ENCODE measurements at regions not wholly inside any gene's neighbourhood (a gene's known extent, or its start where the extent isn't known, plus 50 kb on each side); places are given as distances from the start of the nearest gene placed in this dataset.
A peak's percentile ranks its signal among the peaks of the same experiment; 100 is the strongest.

- Histone ChIP-seq H3K9me3 (ENCODE audit: insufficient read depth, low read length) (no peaks in the 10 kb centered on the region), H3K36me3 (replicated peaks; ENCODE audit: low read depth, low read length) (no peaks in the 10 kb centered on the region), H3K4me2 (ENCODE audit: low read length) (no peak overlapping the region), H3K79me2 (ENCODE audit: low read length) (no peaks in the 10 kb centered on the region), H4K20me1 (ENCODE audit: insufficient read depth, low read length) (no peaks in the 10 kb centered on the region), H3K9ac (ENCODE audit: low read length) (no peak overlapping the region), H3K27ac (ENCODE audit: low read length) (no peak overlapping the region), H3K4me1 (ENCODE audit: low read length) (peaks cover 3% of the 10 kb centered on the region; the same call in 1 of the 2 replicates), H3K4me3 (ENCODE audit: low read length) (no peak overlapping the region), H3K27me3 (ENCODE audit: low read depth, low read length) (no peaks in the 10 kb centered on the region), H2AFZ (ENCODE audit: low read depth, low read length) (no peak overlapping the region)
- TF ChIP-seq CTCF (IDR thresholded peaks at IDR 0.05; ENCODE audit: low read depth, low read length) (no peak), EZH2phosphoT487 (IDR thresholded peaks at IDR 0.05; ENCODE audit: low read depth) (no peak)
Measured at GRCh38 chr12:91563011-91563765, 380.6 kb upstream of the DCN start.

- TF ChIP-seq EZH2phosphoT487 (IDR thresholded peaks at IDR 0.05; ENCODE audit: low read depth) (no peak), CTCF (IDR thresholded peaks at IDR 0.05; ENCODE audit: low read depth, low read length) (no peak)
- H3K9ac ChIP-seq (ENCODE audit: low read length) = no peak overlapping the region
- no peak overlapping the region for H2AFZ ChIP-seq (ENCODE audit: low read depth, low read length)
- H3K4me2 ChIP-seq (ENCODE audit: low read length) = peak overlapping the region; percentile 29
- H3K36me3 ChIP-seq (replicated peaks; ENCODE audit: low read depth, low read length) = no peaks in the 10 kb centered on the region
- no peaks in the 10 kb centered on the region for H3K9me3 ChIP-seq (ENCODE audit: insufficient read depth, low read length)
- H3K4me3 ChIP-seq (ENCODE audit: low read length) = no peak overlapping the region
- H3K4me1 ChIP-seq (ENCODE audit: low read length) = peaks cover 3% of the 10 kb centered on the region; the same call in 1 of the 2 replicates
- H4K20me1 ChIP-seq (ENCODE audit: insufficient read depth, low read length) = no peaks in the 10 kb centered on the region
- H3K27ac ChIP-seq (ENCODE audit: low read length) = no peak overlapping the region
- no peaks in the 10 kb centered on the region for H3K79me2 ChIP-seq (ENCODE audit: low read length)
- H3K27me3 ChIP-seq (ENCODE audit: low read depth, low read length) = no peaks in the 10 kb centered on the region
Measured at GRCh38 chr12:91562476-91562875, 379.9 kb upstream of the DCN start.

- Histone ChIP-seq H3K9me3 (ENCODE audit: insufficient read depth, low read length) (no peaks in the 10 kb centered on the region), H3K79me2 (ENCODE audit: low read length) (no peaks in the 10 kb centered on the region), H2AFZ (ENCODE audit: low read depth, low read length) (no peak overlapping the region), H3K27me3 (ENCODE audit: low read depth, low read length) (no peaks in the 10 kb centered on the region), H3K27ac (ENCODE audit: low read length) (no peak overlapping the region), H3K4me1 (ENCODE audit: low read length) (peaks cover 3% of the 10 kb centered on the region; the same call in 1 of the 2 replicates), H4K20me1 (ENCODE audit: insufficient read depth, low read length) (no peaks in the 10 kb centered on the region), H3K4me2 (ENCODE audit: low read length) (no peak overlapping the region; the same call in 1 of the 2 replicates), H3K4me3 (ENCODE audit: low read length) (no peak overlapping the region), H3K9ac (ENCODE audit: low read length) (no peak overlapping the region), H3K36me3 (replicated peaks; ENCODE audit: low read depth, low read length) (no peaks in the 10 kb centered on the region)
- TF ChIP-seq CTCF (IDR thresholded peaks at IDR 0.05; ENCODE audit: low read depth, low read length) (no peak), EZH2phosphoT487 (IDR thresholded peaks at IDR 0.05; ENCODE audit: low read depth) (no peak)
Measured at GRCh38 chr12:91561958-91562325, 379.3 kb upstream of the DCN start.

GRCh38 chr12:91561301-91561957 lies 378.8 kb upstream of the DCN start:
- Histone ChIP-seq H2AFZ (ENCODE audit: low read depth, low read length) (no peak overlapping the region), H3K27me3 (ENCODE audit: low read depth, low read length) (no peaks in the 10 kb centered on the region), H3K27ac (ENCODE audit: low read length) (no peak overlapping the region), H3K9me3 (ENCODE audit: insufficient read depth, low read length) (no peaks in the 10 kb centered on the region), H3K4me2 (ENCODE audit: low read length) (no peak overlapping the region), H4K20me1 (ENCODE audit: insufficient read depth, low read length) (no peaks in the 10 kb centered on the region), H3K36me3 (replicated peaks; ENCODE audit: low read depth, low read length) (no peaks in the 10 kb centered on the region), H3K4me1 (ENCODE audit: low read length) (peaks cover 3% of the 10 kb centered on the region; the same call in 1 of the 2 replicates), H3K4me3 (ENCODE audit: low read length) (no peak overlapping the region), H3K79me2 (ENCODE audit: low read length) (no peaks in the 10 kb centered on the region), H3K9ac (ENCODE audit: low read length) (no peak overlapping the region)
- TF ChIP-seq EZH2phosphoT487 (IDR thresholded peaks at IDR 0.05; ENCODE audit: low read depth) (no peak), CTCF (IDR thresholded peaks at IDR 0.05; ENCODE audit: low read depth, low read length) (no peak)

Data from OCI-LY3 (cell line).